ENCODE measurements at regions not wholly inside any gene's neighbourhood (a gene's known extent, or its start where the extent isn't known, plus 50 kb on each side); places are given as distances from the start of the nearest gene placed in this dataset.

GRCh38 chr14:104322531-104323366 lies 184.4 kb downstream of the KIF26A start:
- no peak for DNase-seq (ENCODE audit: low spot score)
- BruUV-seq (replicated peaks), result no TSS peak
- Histone ChIP-seq H3K27ac (ENCODE audit: low read depth, low read length, poor library complexity, severe bottlenecking) (no peak overlapping the region), H3K36me3 (ENCODE audit: insufficient read depth, low read length, poor library complexity, severe bottlenecking) (no peaks in the 10 kb centered on the region), H3K9me3 (ENCODE audit: low read depth, low read length, poor library complexity, severe bottlenecking) (no peaks in the 10 kb centered on the region), H3K4me1 (ENCODE audit: insufficient read depth, low read length, poor library complexity, severe bottlenecking) (no peaks in the 10 kb centered on the region), H3K4me3 (ENCODE audit: low read depth, low read length, poor library complexity, severe bottlenecking) (no peak overlapping the region), H3K27me3 (replicated peaks; ENCODE audit: insufficient read depth, low read depth, low read length, poor library complexity) (peaks cover 2% of the 10 kb centered on the region)
- TF ChIP-seq, protein P1, sequence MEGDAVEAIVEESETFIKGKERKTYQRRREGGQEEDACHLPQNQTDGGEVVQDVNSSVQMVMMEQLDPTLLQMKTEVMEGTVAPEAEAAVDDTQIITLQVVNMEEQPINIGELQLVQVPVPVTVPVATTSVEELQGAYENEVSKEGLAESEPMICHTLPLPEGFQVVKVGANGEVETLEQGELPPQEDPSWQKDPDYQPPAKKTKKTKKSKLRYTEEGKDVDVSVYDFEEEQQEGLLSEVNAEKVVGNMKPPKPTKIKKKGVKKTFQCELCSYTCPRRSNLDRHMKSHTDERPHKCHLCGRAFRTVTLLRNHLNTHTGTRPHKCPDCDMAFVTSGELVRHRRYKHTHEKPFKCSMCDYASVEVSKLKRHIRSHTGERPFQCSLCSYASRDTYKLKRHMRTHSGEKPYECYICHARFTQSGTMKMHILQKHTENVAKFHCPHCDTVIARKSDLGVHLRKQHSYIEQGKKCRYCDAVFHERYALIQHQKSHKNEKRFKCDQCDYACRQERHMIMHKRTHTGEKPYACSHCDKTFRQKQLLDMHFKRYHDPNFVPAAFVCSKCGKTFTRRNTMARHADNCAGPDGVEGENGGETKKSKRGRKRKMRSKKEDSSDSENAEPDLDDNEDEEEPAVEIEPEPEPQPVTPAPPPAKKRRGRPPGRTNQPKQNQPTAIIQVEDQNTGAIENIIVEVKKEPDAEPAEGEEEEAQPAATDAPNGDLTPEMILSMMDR (conservative IDR thresholded peaks at IDR 0.05; ENCODE audit: low read depth, low read length), result no peak
- no peak for TF ChIP-seq EZH2 (IDR thresholded peaks at IDR 0.05; ENCODE audit: borderline replicate concordance, low read depth, low read length, poor library complexity, severe bottlenecking)
- ChIA-PET POLR2A (ENCODE audit: low non-redundant PET) (no interaction called here), CTCF (no interaction called here)
- intact Hi-C loops (cut with micrococcal nuclease; ENCODE audit: unreplicated experiment), result no loop called here

GRCh38 chr14:104323551-104324175 lies 185.3 kb downstream of the KIF26A start:
- ChIA-PET CTCF (no interaction called here), POLR2A (ENCODE audit: low non-redundant PET) (no interaction called here)
- no peaks in the 10 kb centered on the region for H3K36me3 ChIP-seq (ENCODE audit: insufficient read depth, low read length, poor library complexity, severe bottlenecking)
- peaks cover 2% of the 10 kb centered on the region for H3K27me3 ChIP-seq (replicated peaks; ENCODE audit: insufficient read depth, low read depth, low read length, poor library complexity)
- no peak for DNase-seq (ENCODE audit: low spot score)
- H3K4me3 ChIP-seq (ENCODE audit: low read depth, low read length, poor library complexity, severe bottlenecking), result no peak overlapping the region
- no TSS peak for BruUV-seq (replicated peaks)
- no peaks in the 10 kb centered on the region for H3K9me3 ChIP-seq (ENCODE audit: low read depth, low read length, poor library complexity, severe bottlenecking)
- no peak for TF ChIP-seq EZH2 (IDR thresholded peaks at IDR 0.05; ENCODE audit: borderline replicate concordance, low read depth, low read length, poor library complexity, severe bottlenecking)
- TF ChIP-seq, protein P1 (conservative IDR thresholded peaks at IDR 0.05; ENCODE audit: low read depth, low read length), result no peak
- H3K4me1 ChIP-seq (ENCODE audit: insufficient read depth, low read length, poor library complexity, severe bottlenecking), result no peaks in the 10 kb centered on the region
- no peak overlapping the region for H3K27ac ChIP-seq (ENCODE audit: low read depth, low read length, poor library complexity, severe bottlenecking)
- intact Hi-C loops (cut with micrococcal nuclease; ENCODE audit: unreplicated experiment), result no loop called here

- POLR2A ChIA-PET (ENCODE audit: low non-redundant PET), result no interaction called here
- CTCF ChIA-PET, result no interaction called here
- Histone ChIP-seq H3K4me3 (ENCODE audit: low read depth, low read length, poor library complexity, severe bottlenecking) (no peak overlapping the region), H3K27ac (ENCODE audit: low read depth, low read length, poor library complexity, severe bottlenecking) (no peak overlapping the region), H3K27me3 (replicated peaks; ENCODE audit: insufficient read depth, low read depth, low read length, poor library complexity) (no peaks in the 10 kb centered on the region), H3K36me3 (ENCODE audit: insufficient read depth, low read length, poor library complexity, severe bottlenecking) (no peaks in the 10 kb centered on the region), H3K9me3 (ENCODE audit: low read depth, low read length, poor library complexity, severe bottlenecking) (peaks cover 9% of the 10 kb centered on the region), H3K4me1 (ENCODE audit: insufficient read depth, low read length, poor library complexity, severe bottlenecking) (no peaks in the 10 kb centered on the region)
- intact Hi-C loops (cut with micrococcal nuclease; ENCODE audit: unreplicated experiment), result no loop called here
- TF ChIP-seq, protein P1 (conservative IDR thresholded peaks at IDR 0.05; ENCODE audit: low read depth, low read length), result no peak
- TF ChIP-seq EZH2 (IDR thresholded peaks at IDR 0.05; ENCODE audit: borderline replicate concordance, low read depth, low read length, poor library complexity, severe bottlenecking), result no peak
- no TSS peak for BruUV-seq (replicated peaks)
- DNase-seq (ENCODE audit: low spot score), result no peak
Observed at GRCh38 chr14:104326848-104327247, 188.5 kb downstream of the KIF26A start.
